ENCODE measurements at regions not wholly inside any gene's neighbourhood (a gene's known extent, or its start where the extent isn't known, plus 50 kb on each side); places are given as distances from the start of the nearest gene placed in this dataset.

- no peak for TF ChIP-seq POGK (CRISPR knock-in tag; conservative IDR thresholded peaks at IDR 0.05)
- no peak for TF ChIP-seq ZNF253 (CRISPR knock-in tag; IDR thresholded peaks at IDR 0.05; ENCODE audit: borderline replicate concordance)
- TF ChIP-seq RBM39 (IDR thresholded peaks at IDR 0.05; ENCODE audit: low read depth, low read length, poor library complexity, severe bottlenecking) = no peak
- no peak for TF ChIP-seq JUND (CRISPR knock-in tag; IDR thresholded peaks at IDR 0.05)
- no peak for TF ChIP-seq ZNF564 (CRISPR knock-in tag; IDR thresholded peaks at IDR 0.05)
- 0 out of 2 replicates have a peak, but pooled peaks have one; percentile 57 for TF ChIP-seq ZNF792 (CRISPR knock-in tag; IDR thresholded peaks at IDR 0.05)
- peak; percentile 98 for TF ChIP-seq RFX5 (IDR thresholded peaks at IDR 0.05; ENCODE audit: low read depth, low read length)
- no peak for TF ChIP-seq SRY (CRISPR knock-in tag; IDR thresholded peaks at IDR 0.05)
- no peak for TF ChIP-seq ZNF530 (CRISPR knock-in tag; IDR thresholded peaks at IDR 0.05; ENCODE audit: low read depth)
- no peak for TF ChIP-seq ZNF501 (CRISPR knock-in tag; IDR thresholded peaks at IDR 0.05)
- TF ChIP-seq GTF3A (CRISPR knock-in tag; conservative IDR thresholded peaks at IDR 0.05) = no peak
- TF ChIP-seq XBP1 (CRISPR knock-in tag; IDR thresholded peaks at IDR 0.05) = no peak
- TF ChIP-seq NFYB (CRISPR knock-in tag; IDR thresholded peaks at IDR 0.05) = peak; percentile 58
- no peak for TF ChIP-seq MIER2 (CRISPR knock-in tag; IDR thresholded peaks at IDR 0.05)
- no peak for TF ChIP-seq ZNF850 (CRISPR knock-in tag; conservative IDR thresholded peaks at IDR 0.05)
- no peak for TF ChIP-seq MBNL3 (CRISPR knock-in tag; conservative IDR thresholded peaks at IDR 0.05)
- 0 out of 2 replicates have a peak, but pooled peaks have one; percentile 44 for TF ChIP-seq ZNF614 (CRISPR knock-in tag; IDR thresholded peaks at IDR 0.05; ENCODE audit: borderline replicate concordance)
- no peak for TF ChIP-seq NR2F2 (IDR thresholded peaks at IDR 0.05; ENCODE audit: borderline replicate concordance, low read depth)
- no peak for TF ChIP-seq NPAS2 (CRISPR knock-in tag; IDR thresholded peaks at IDR 0.05; ENCODE audit: borderline replicate concordance)
- no peak for TF ChIP-seq ZNF224 (CRISPR knock-in tag; IDR thresholded peaks at IDR 0.05)
- no peak for TF ChIP-seq BCL6 (CRISPR knock-in tag; IDR thresholded peaks at IDR 0.05)
- TF ChIP-seq RARA (CRISPR knock-in tag; IDR thresholded peaks at IDR 0.05) = peak; percentile 68
- peak; percentile 80 for TF ChIP-seq ETV5 (CRISPR knock-in tag; IDR thresholded peaks at IDR 0.05; ENCODE audit: borderline replicate concordance)
- TF ChIP-seq RFXANK (CRISPR knock-in tag; IDR thresholded peaks at IDR 0.05) = peak; percentile 99
- no peak for TF ChIP-seq ZNF563 (CRISPR knock-in tag; IDR thresholded peaks at IDR 0.05)
- no peak for TF ChIP-seq GLMP (CRISPR knock-in tag; IDR thresholded peaks at IDR 0.05; ENCODE audit: borderline replicate concordance)
- TF ChIP-seq ZNF510 (CRISPR knock-in tag; IDR thresholded peaks at IDR 0.05; ENCODE audit: low read depth) = no peak
- TF ChIP-seq AGO2 (optimal IDR thresholded peaks at IDR 0.05; ENCODE audit: low read depth, low read length) = no peak
- TF ChIP-seq DMAP1 (CRISPR knock-in tag; IDR thresholded peaks at IDR 0.05) = no peak
- TF ChIP-seq JUN (CRISPR knock-in tag; IDR thresholded peaks at IDR 0.05) = no peak
- TF ChIP-seq ELF1 (CRISPR knock-in tag; IDR thresholded peaks at IDR 0.05) = no peak
These were observed 192.2 kb upstream of the RHOBTB1 start (continued) for GRCh38 chr10:61136139-61136538.
